BJ (cell line): ENCODE measurements at regions not wholly inside any gene's neighbourhood (a gene's known extent, or its start where the extent isn't known, plus 50 kb on each side); places are given as distances from the start of the nearest gene placed in this dataset.

Experiments used
- CTCF ChIA-PET: fragments of 350-600 bp; formaldehyde crosslinking; extraction: SDS; loops from one replicate; lab custom pipeline; 2021; ENCODE audit warnings: antibody characterized with exemption, inconsistent platforms; lab: Yijun Ruan, JAX
- POLR2A ChIA-PET: fragments of 300-600 bp; sonication (Branson Sonifier 250); formaldehyde crosslinking; extraction: SDS; loops from one replicate; lab custom pipeline; 2021; ENCODE audit warnings: antibody characterized with exemption; lab: Charles Lee
- DNase-seq: peaks from one replicate; pipeline ENCODE4 v3.0.0-alpha.2; 2011; ENCODE audit warnings: low read depth
- H3K27me3 ChIP-seq: 2 replicates; pipeline ENCODE4 v1.6.0; 2011; ENCODE audit warnings: low read length; ENCODE audit not compliant: control insufficient read depth, insufficient read depth
- H3K36me3 ChIP-seq: 2 replicates; pipeline ENCODE4 v1.5.1; 2011; ENCODE audit warnings: low read length; ENCODE audit not compliant: control insufficient read depth, insufficient read depth
- H3K4me3 ChIP-seq: 2 replicates; pipeline ENCODE4 v1.5.1; 2011; ENCODE audit warnings: low read depth, mild to moderate bottlenecking, control low read depth, low read length
- CTCF ChIP-seq: IDR thresholded peaks from 2 replicates; pipeline ENCODE4 v1.5.1; 2011; ENCODE audit warnings: low read depth, mild to moderate bottlenecking, control low read depth, inconsistent platforms, low read length, moderate library complexity; ENCODE audit not compliant: insufficient read depth

GRCh38 chr12:45559537-45559936 is 170.0 kb upstream of the ARID2 start:
- Histone ChIP-seq H3K27me3 (0 out of 2 replicates have a peak, but pooled peaks cover 2% of the 10 kb centered on the region), H3K4me3 (no peak overlapping the region), H3K36me3 (no peaks in the 10 kb centered on the region)
- DNase-seq, result no peak
- TF ChIP-seq CTCF, result no peak
- POLR2A ChIA-PET, result no interaction called here
- CTCF ChIA-PET, result no interaction called here

- no peak for DNase-seq
- Histone ChIP-seq H3K27me3 (0 out of 2 replicates have a peak, but pooled peaks cover under 1% of the 10 kb centered on the region), H3K4me3 (no peak overlapping the region), H3K36me3 (no peaks in the 10 kb centered on the region)
- ChIA-PET CTCF (no interaction called here), POLR2A (no interaction called here)
- TF ChIP-seq CTCF, result no peak
These were observed 168.8 kb upstream of the ARID2 start for GRCh38 chr12:45560689-45561088.

- DNase-seq, result no peak
- POLR2A ChIA-PET, result no interaction called here
- CTCF ChIA-PET, result no interaction called here
- H3K36me3 ChIP-seq, result no peaks in the 10 kb centered on the region
- TF ChIP-seq CTCF, result no peak
- no peak overlapping the region for H3K4me3 ChIP-seq
- no peaks in the 10 kb centered on the region for H3K27me3 ChIP-seq
These were observed 168.0 kb upstream of the ARID2 start for GRCh38 chr12:45561488-45561887.

GRCh38 chr12:45565590-45565989 is 163.9 kb upstream of the ARID2 start:
- DNase-seq, result no peak
- Histone ChIP-seq H3K27me3 (no peaks in the 10 kb centered on the region), H3K4me3 (no peak overlapping the region), H3K36me3 (no peaks in the 10 kb centered on the region)
- CTCF ChIA-PET, result interaction anchor here (1.1 kb wide), 1 partner anchor 22 kb away, joined by 3 read pairs; no protein-coding TSS in a partner anchor
- POLR2A ChIA-PET, result no interaction called here
- no peak for TF ChIP-seq CTCF

- TF ChIP-seq CTCF, result no peak
- Histone ChIP-seq H3K27me3 (no peaks in the 10 kb centered on the region), H3K36me3 (no peaks in the 10 kb centered on the region), H3K4me3 (no peak overlapping the region)
- POLR2A ChIA-PET, result no interaction called here
- CTCF ChIA-PET, result interaction anchor here (1.1 to 2.4 kb wide), 3 partner anchors 16 to 22 kb away, joined by 3 to 7 read pairs (median 4); no protein-coding TSS in a partner anchor
- no peak for DNase-seq
These were observed 163.2 kb upstream of the ARID2 start for GRCh38 chr12:45566257-45566656.
